22Rv1 (cell line): ENCODE measurements at regions not wholly inside any gene's neighbourhood (a gene's known extent, or its start where the extent isn't known, plus 50 kb on each side); places are given as distances from the start of the nearest gene placed in this dataset.

Experiments used
- H3K27ac ChIP-seq: fragments of 450-650 bp; 2 replicates; pipeline ENCODE4 v1.5.1; 2017
- ZFX ChIP-seq: fragments of 450-650 bp; IDR thresholded peaks from 2 replicates; pipeline ENCODE4 v1.6.1; 2017; ENCODE audit warnings: antibody characterized with exemption, borderline replicate concordance
- TF ChIP-seq, protein P1 (sequence below): fragments of 450-650 bp; IDR thresholded peaks from 2 replicates; pipeline ENCODE4 v1.5.1; 2017; ENCODE audit warnings: mild to moderate bottlenecking

- no peak overlapping the region for H3K27ac ChIP-seq
- TF ChIP-seq, protein P1, sequence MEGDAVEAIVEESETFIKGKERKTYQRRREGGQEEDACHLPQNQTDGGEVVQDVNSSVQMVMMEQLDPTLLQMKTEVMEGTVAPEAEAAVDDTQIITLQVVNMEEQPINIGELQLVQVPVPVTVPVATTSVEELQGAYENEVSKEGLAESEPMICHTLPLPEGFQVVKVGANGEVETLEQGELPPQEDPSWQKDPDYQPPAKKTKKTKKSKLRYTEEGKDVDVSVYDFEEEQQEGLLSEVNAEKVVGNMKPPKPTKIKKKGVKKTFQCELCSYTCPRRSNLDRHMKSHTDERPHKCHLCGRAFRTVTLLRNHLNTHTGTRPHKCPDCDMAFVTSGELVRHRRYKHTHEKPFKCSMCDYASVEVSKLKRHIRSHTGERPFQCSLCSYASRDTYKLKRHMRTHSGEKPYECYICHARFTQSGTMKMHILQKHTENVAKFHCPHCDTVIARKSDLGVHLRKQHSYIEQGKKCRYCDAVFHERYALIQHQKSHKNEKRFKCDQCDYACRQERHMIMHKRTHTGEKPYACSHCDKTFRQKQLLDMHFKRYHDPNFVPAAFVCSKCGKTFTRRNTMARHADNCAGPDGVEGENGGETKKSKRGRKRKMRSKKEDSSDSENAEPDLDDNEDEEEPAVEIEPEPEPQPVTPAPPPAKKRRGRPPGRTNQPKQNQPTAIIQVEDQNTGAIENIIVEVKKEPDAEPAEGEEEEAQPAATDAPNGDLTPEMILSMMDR = no peak
- no peak for TF ChIP-seq ZFX
Observed at GRCh38 chr9:89748021-89748670, 143.3 kb downstream of the GADD45G start.

- H3K27ac ChIP-seq = no peak overlapping the region
- TF ChIP-seq, protein P1 = no peak
- no peak for TF ChIP-seq ZFX
Observed at GRCh38 chr9:89748831-89749499, 144.2 kb downstream of the GADD45G start.

DNA sequence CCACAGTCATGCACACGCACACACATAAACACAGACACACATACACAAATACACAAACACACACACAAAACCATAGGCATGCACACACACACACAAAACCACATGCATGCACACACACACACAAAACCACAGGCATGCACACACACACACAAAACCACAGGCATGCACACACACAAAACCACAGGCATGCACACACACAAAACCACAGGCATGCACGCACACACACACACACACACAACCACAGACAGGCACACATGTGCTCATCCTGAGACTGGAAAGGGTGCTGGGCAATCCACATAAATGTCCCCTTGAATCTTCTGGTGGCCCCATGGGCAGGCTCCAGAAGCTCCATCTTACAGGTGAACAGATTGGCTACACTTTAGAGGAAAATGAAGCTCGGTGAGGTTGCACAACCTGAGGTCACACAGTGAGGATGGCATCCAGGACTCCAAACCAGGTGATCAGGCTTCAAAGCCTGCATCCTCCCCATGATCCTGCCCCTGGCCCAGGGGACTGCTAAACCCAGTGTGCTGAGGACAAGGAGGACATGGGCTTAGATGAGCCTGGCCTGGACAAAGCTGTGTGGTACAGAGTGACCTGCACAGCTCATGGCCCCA, 144.8 kb downstream of the GADD45G start:
- TF ChIP-seq, protein P1 = no peak
- no peak for TF ChIP-seq ZFX
- no peak overlapping the region for H3K27ac ChIP-seq

DNA sequence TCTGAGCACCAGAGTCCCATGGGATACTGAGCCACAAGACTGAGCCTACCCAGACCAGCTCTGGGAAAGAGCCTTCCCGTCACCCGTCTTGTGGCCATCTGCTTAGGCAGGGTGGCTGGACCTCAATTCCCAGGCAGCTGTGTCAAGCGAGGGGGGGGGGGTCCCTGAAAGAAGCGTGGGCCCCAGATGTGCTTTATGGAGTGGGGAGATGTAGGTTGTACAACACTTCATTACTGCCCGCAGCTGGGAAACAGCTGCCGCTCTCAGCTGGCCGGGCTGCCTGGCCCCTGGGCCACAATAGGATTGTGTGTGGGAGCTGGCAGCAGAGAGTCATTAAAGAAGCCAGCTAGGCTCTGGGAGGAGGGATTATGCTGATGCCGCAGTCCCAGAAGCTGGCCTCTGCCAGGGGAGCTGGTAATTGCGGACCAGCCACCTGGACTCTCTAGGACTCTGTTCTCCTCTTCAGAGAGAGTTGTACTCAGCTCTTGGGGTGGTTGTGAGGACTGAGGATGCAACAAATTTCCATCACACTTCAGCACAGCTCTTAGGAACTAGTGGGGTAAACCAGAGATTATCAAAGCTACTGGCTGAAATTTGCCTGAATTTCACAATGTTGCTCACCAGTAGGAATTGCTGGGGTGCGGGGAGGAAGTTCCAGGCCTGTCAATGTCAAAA, 145.4 kb downstream of the GADD45G start:
- no peak overlapping the region for H3K27ac ChIP-seq
- TF ChIP-seq ZFX = no peak
- TF ChIP-seq, protein P1 = no peak

GRCh38 chr9:89751079-89751825, 146.4 kb downstream of the GADD45G start:
- no peak overlapping the region for H3K27ac ChIP-seq

GRCh38 chr9:89752154-89752553, 147.3 kb downstream of the GADD45G start:
- TF ChIP-seq, protein P1 = no peak
- TF ChIP-seq ZFX = no peak
- H3K27ac ChIP-seq = no peak overlapping the region

More at GRCh38 chr9:89751079-89751825, 146.4 kb downstream of the GADD45G start:
- TF ChIP-seq, protein P1 = no peak
- no peak for TF ChIP-seq ZFX
